H1 (cell line): ENCODE measurements at regions not wholly inside any gene's neighbourhood (a gene's known extent, or its start where the extent isn't known, plus 50 kb on each side); places are given as distances from the start of the nearest gene placed in this dataset.

ENCODE experiments used
- CTCF ChIA-PET: fragments of 300-600 bp; sonication (Branson Sonifier 250); formaldehyde crosslinking; loops from one replicate; lab custom pipeline; 2021; ENCODE audit not compliant: partially characterized antibody; lab: Charles Lee
- POLR2A ChIA-PET: fragments of 300-600 bp; sonication (Branson Sonifier 250); formaldehyde crosslinking; loops from one replicate; lab custom pipeline; 2021; ENCODE audit warnings: inconsistent platforms; ENCODE audit not compliant: partially characterized antibody; lab: Charles Lee
- DNase-seq, 2 experiments: peaks; one replicate each; pipeline versions ENCODE4 v3.0.0 to v3.0.0-alpha.2; 2010 to 2022; ENCODE audit warnings: low spot score in 2 of 2, low read depth in 1 of 2, mixed read lengths in 1 of 2
- FAIRE-seq: peaks from 2 replicates; lab custom pipeline; 2011; peaks lifted over from hg19 to GRCh38; lab: Jason Lieb, UNC
- H2AFZ ChIP-seq: 2 replicates; pipeline ENCODE4 v1.8.1; 2012; ENCODE audit warnings: low read length, inconsistent platforms
- H2AK5ac ChIP-seq: 2 replicates; pipeline ENCODE4 v1.6.1; 2013; ENCODE audit warnings: low read depth, low read length
- H2BK120ac ChIP-seq: replicated peaks from 2 replicates; pipeline ENCODE3; 2013; ENCODE audit warnings: low read depth, low read length, inconsistent platforms
- H2BK12ac ChIP-seq: 2 replicates; pipeline ENCODE4 v1.6.1; 2013; ENCODE audit warnings: low read depth, low read length
- H2BK15ac ChIP-seq: 2 replicates; pipeline ENCODE4 v1.6.1; 2013; ENCODE audit warnings: low read length
- H2BK20ac ChIP-seq: 2 replicates; pipeline ENCODE4 v1.6.1; 2013; ENCODE audit warnings: low read length
- H2BK5ac ChIP-seq: 2 replicates; pipeline ENCODE4 v1.6.1; 2013; ENCODE audit warnings: low read depth, low read length
- H3K14ac ChIP-seq: 2 replicates; pipeline ENCODE4 v1.6.1; 2013; ENCODE audit warnings: inconsistent platforms; ENCODE audit not compliant: insufficient read length
- H3K18ac ChIP-seq: 2 replicates; pipeline ENCODE4 v1.6.1; 2013; ENCODE audit warnings: low read length; ENCODE audit errors: extremely low read depth
- H3K23ac ChIP-seq: 2 replicates; pipeline ENCODE4 v1.6.1; 2013; ENCODE audit warnings: inconsistent platforms; ENCODE audit not compliant: insufficient read length
- H3K23me2 ChIP-seq: 2 replicates; pipeline ENCODE4 v1.6.1; 2013; ENCODE audit warnings: low read depth, low read length
- H3K27ac ChIP-seq: 2 replicates; pipeline ENCODE4 v1.6.1; 2011; ENCODE audit warnings: low read depth, low read length, inconsistent platforms
- H3K27me3 ChIP-seq, 4 experiments: replicated peaks in 1 of 4; 1 replicate in 1 of 4; 2 replicates in 3 of 4; pipeline versions ENCODE4 v1.6.1 to v1.8.1; 2011 to 2013; ENCODE audit warnings: low read length in 3 of 4, mild to moderate bottlenecking in 3 of 4, inconsistent platforms in 2 of 4, mixed read lengths in 2 of 4, moderate library complexity in 1 of 4; ENCODE audit not compliant: control insufficient read depth in 3 of 4, insufficient read depth in 3 of 4; ENCODE audit errors: extremely low read depth in 1 of 4
- H3K36me3 ChIP-seq, 4 experiments: 2 replicates each; pipeline versions ENCODE4 v1.6.1 to v1.8.1; 2011 to 2013; ENCODE audit warnings: mild to moderate bottlenecking in 4 of 4, low read length in 3 of 4, moderate library complexity in 2 of 4, control low read depth in 1 of 4, inconsistent platforms in 1 of 4; ENCODE audit not compliant: insufficient read depth in 4 of 4, control insufficient read depth in 2 of 4
- H3K4ac ChIP-seq: replicated peaks from 2 replicates; pipeline ENCODE3; 2013; ENCODE audit warnings: low read length, low read depth, mixed read lengths, inconsistent platforms; ENCODE audit not compliant: insufficient read length
- H3K4me1 ChIP-seq, 4 experiments: replicated peaks in 1 of 4; 1 replicate in 1 of 4; 2 replicates in 3 of 4; pipeline versions ENCODE4 v1.6.1 to v1.8.1; 2011 to 2013; ENCODE audit warnings: low read length in 3 of 4, inconsistent platforms in 2 of 4, mixed read lengths in 1 of 4; ENCODE audit not compliant: insufficient read depth in 4 of 4, control insufficient read depth in 3 of 4
- H3K4me2 ChIP-seq, 2 experiments: 2 replicates each; pipeline versions ENCODE4 v1.6.1 to v1.8.1; 2011 to 2013; ENCODE audit warnings: low read depth in 2 of 2, low read length in 2 of 2, control low read depth in 1 of 2, inconsistent platforms in 1 of 2, mild to moderate bottlenecking in 1 of 2; ENCODE audit not compliant: insufficient read depth in 1 of 2
- H3K4me3 ChIP-seq, 4 experiments: fragments of 200-600, 300-600 bp in 1 of 4; sonication (generic), shearing (Covaris generic), sonication (Bioruptor Twin) in 1 of 4; 2 replicates each; pipeline versions ENCODE4 v1.5.1 to v1.8.1; 2011 to 2016; ENCODE audit warnings: low read length in 4 of 4, low read depth in 3 of 4, control low read depth in 2 of 4, inconsistent platforms in 2 of 4, mild to moderate bottlenecking in 2 of 4, mixed read lengths in 1 of 4, moderate library complexity in 1 of 4; ENCODE audit not compliant: insufficient read depth in 2 of 4; ENCODE audit errors: extremely low read depth in 1 of 4
- H3K56ac ChIP-seq: replicated peaks from 2 replicates; pipeline ENCODE3; 2013; ENCODE audit warnings: low read depth, mild to moderate bottlenecking, mixed read lengths, low read length, inconsistent platforms; ENCODE audit not compliant: insufficient read length
- H3K79me1 ChIP-seq: 2 replicates; pipeline ENCODE4 v1.6.1; 2013; ENCODE audit warnings: low read depth, low read length, control low read depth
- H3K79me2 ChIP-seq, 2 experiments: 2 replicates each; pipeline versions ENCODE4 v1.6.1 to v1.8.1; 2012 to 2013; ENCODE audit warnings: low read length in 2 of 2, mild to moderate bottlenecking in 2 of 2, inconsistent platforms in 1 of 2; ENCODE audit not compliant: insufficient read depth in 2 of 2, control insufficient read depth in 1 of 2
- H3K9ac ChIP-seq, 4 experiments: replicated peaks in 1 of 4; 1 replicate in 1 of 4; 2 replicates in 3 of 4; pipeline versions ENCODE4 v1.6.1 to v1.8.1; 2011 to 2013; ENCODE audit warnings: low read depth in 3 of 4, low read length in 3 of 4, control low read depth in 2 of 4, mild to moderate bottlenecking in 2 of 4, moderate library complexity in 2 of 4, inconsistent platforms in 1 of 4; ENCODE audit errors: extremely low read depth in 1 of 4
- H3K9me3 ChIP-seq, 2 experiments: 2 replicates each; pipeline versions ENCODE4 v1.6.1 to v1.8.1; 2012 to 2013; ENCODE audit warnings: mild to moderate bottlenecking in 2 of 2, moderate library complexity in 2 of 2, control low read depth in 1 of 2, inconsistent platforms in 1 of 2, low read depth in 1 of 2, low read length in 1 of 2, mixed read lengths in 1 of 2; ENCODE audit not compliant: insufficient read depth in 2 of 2
- H4K20me1 ChIP-seq, 2 experiments: replicated peaks in 1 of 2; 2 replicates each; pipeline versions ENCODE3 to v1.8.1; 2011 to 2013; ENCODE audit warnings: inconsistent platforms in 2 of 2, low read length in 2 of 2, mild to moderate bottlenecking in 1 of 2; ENCODE audit not compliant: insufficient read depth in 2 of 2, control insufficient read depth in 1 of 2
- H4K5ac ChIP-seq: 2 replicates; pipeline ENCODE4 v1.6.1; 2013; ENCODE audit warnings: low read length, low read depth, mixed read lengths, inconsistent platforms; ENCODE audit not compliant: insufficient read length
- H4K8ac ChIP-seq: 2 replicates; pipeline ENCODE4 v1.8.0; 2013; ENCODE audit warnings: mild to moderate bottlenecking, moderate library complexity, low read length, inconsistent platforms; ENCODE audit not compliant: insufficient read depth; ENCODE audit errors: extremely low read depth
- H4K91ac ChIP-seq: replicated peaks from 2 replicates; pipeline ENCODE3; 2013; ENCODE audit warnings: low read length, mixed read lengths, inconsistent platforms; ENCODE audit not compliant: insufficient read length
- EGR1 ChIP-seq: IDR thresholded peaks from 2 replicates; pipeline ENCODE4 v1.6.1; 2011; ENCODE audit warnings: low read depth, low read length, borderline replicate concordance
- KDM1A ChIP-seq: fragments of 200-600, 300-600 bp; sonication (generic); IDR thresholded peaks from 2 replicates; pipeline ENCODE4 v1.7.1; 2016; ENCODE audit warnings: mild to moderate bottlenecking, low read length, borderline replicate concordance
- RAD21 ChIP-seq, 2 experiments: IDR thresholded peaks in 1 of 2; conservative IDR thresholded peaks in 1 of 2; 2 replicates each; pipeline ENCODE4 v1.6.1; 2011; ENCODE audit warnings: low read depth in 2 of 2, low read length in 2 of 2, improper control_type of control experiment in 1 of 2, inconsistent platforms in 1 of 2, mild to moderate bottlenecking in 1 of 2, moderate library complexity in 1 of 2
- SP1 ChIP-seq: IDR thresholded peaks from 2 replicates; pipeline ENCODE4 v1.6.1; 2011; ENCODE audit warnings: low read depth, low read length
- SRF ChIP-seq: IDR thresholded peaks from 2 replicates; pipeline ENCODE4 v1.6.1; 2011; ENCODE audit warnings: mild to moderate bottlenecking, low read depth, low read length, moderate library complexity

GRCh38 chr6:11292594-11293236, 60.2 kb upstream of the NEDD9 start:
- no peak overlapping the region for H3K9ac ChIP-seq
- no peak overlapping the region for H3K4me3 ChIP-seq
- no peak overlapping the region for H3K18ac ChIP-seq
- CTCF ChIA-PET = no interaction called here
- H3K9me3 ChIP-seq = 0 out of 4 replicates have a peak, but pooled peaks cover 0 to 5% of the 10 kb centered on the region in 2 experiments
- no peak overlapping the region for H4K8ac ChIP-seq
- POLR2A ChIA-PET = no interaction called here
- no peak overlapping the region for H4K91ac ChIP-seq
- H3K36me3 ChIP-seq = no peaks in the 10 kb centered on the region
- H2AFZ ChIP-seq = no peak overlapping the region
- H3K4me2 ChIP-seq = no peak overlapping the region
- H3K14ac ChIP-seq = no peak overlapping the region
- H3K4ac ChIP-seq = no peak overlapping the region
- H2BK5ac ChIP-seq = no peak overlapping the region
- H2BK20ac ChIP-seq = no peak overlapping the region
- H3K79me1 ChIP-seq = no peaks in the 10 kb centered on the region
- H2BK120ac ChIP-seq = no peak overlapping the region
- no peaks in the 10 kb centered on the region for H3K23me2 ChIP-seq
- H2BK12ac ChIP-seq = no peak overlapping the region
- no peaks in the 10 kb centered on the region for H3K27me3 ChIP-seq
- no peak overlapping the region for H4K5ac ChIP-seq
- no peak overlapping the region for H2AK5ac ChIP-seq
- FAIRE-seq = no peak
- DNase-seq = no peak
- H3K79me2 ChIP-seq = no peaks in the 10 kb centered on the region
- H3K56ac ChIP-seq = no peak overlapping the region
- no peak overlapping the region for H3K27ac ChIP-seq
- no peak overlapping the region for H3K23ac ChIP-seq
- H2BK15ac ChIP-seq = no peak overlapping the region
- H3K4me1 ChIP-seq = no peaks in the 10 kb centered on the region
- no peaks in the 10 kb centered on the region for H4K20me1 ChIP-seq
- TF ChIP-seq SRF (no peak), SP1 (no peak), KDM1A (no peak), RAD21 (IDR thresholded peaks at IDR 0.05 in 1 of 2, conservative IDR thresholded peaks at IDR 0.05 in 1 of 2; ENCODE audit: low read depth in 2 of 2, low read length in 2 of 2) (no peak), EGR1 (no peak)
